WTC11 (cell line): ENCODE measurements at regions not wholly inside any gene's neighbourhood (a gene's known extent, or its start where the extent isn't known, plus 50 kb on each side); places are given as distances from the start of the nearest gene placed in this dataset.

ENCODE experiments used
- ATAC-seq: fragments of 200-7000 bp; cut with Tn5 transposase; 2 replicates; pipeline ENCODE4 v1.10.0; 2021; ENCODE audit warnings: mild to moderate bottlenecking, moderate library complexity
- CTCF ChIA-PET: fragments of 300-600 bp; sonication (Branson Sonifier 250); formaldehyde crosslinking; loops from one replicate; lab custom pipeline; 2021; ENCODE audit warnings: antibody characterized with exemption; lab: Charles Lee
- POLR2A ChIA-PET: fragments of 350-600 bp; sonication (Branson Sonifier 250); formaldehyde crosslinking; loops from one replicate; lab custom pipeline; 2021; ENCODE audit warnings: antibody characterized with exemption; lab: Charles Lee
- DNase-seq: peaks from one replicate; pipeline ENCODE4 v3.0.0; 2021; ENCODE audit warnings: low spot score
- H3K27ac Mint-ChIP-seq: 2 replicates; pipeline ENCODE4 v1.8.0; 2021; ENCODE audit warnings: mixed read lengths
- H3K27me3 Mint-ChIP-seq: 2 replicates; pipeline ENCODE4 v1.8.0; 2021; ENCODE audit warnings: low read depth, mild to moderate bottlenecking, moderate library complexity, mixed read lengths
- H3K36me3 Mint-ChIP-seq: 2 replicates; pipeline ENCODE4 v1.8.0; 2021; ENCODE audit warnings: mixed read lengths
- H3K4me1 Mint-ChIP-seq: 2 replicates; pipeline ENCODE4 v1.8.0; 2022; ENCODE audit warnings: mixed read lengths
- H3K4me3 Mint-ChIP-seq: 2 replicates; pipeline ENCODE4 v1.8.0; 2021; ENCODE audit warnings: mild to moderate bottlenecking, moderate library complexity, mixed read lengths
- H3K9me3 Mint-ChIP-seq: 2 replicates; pipeline ENCODE4 v1.8.0; 2021; ENCODE audit warnings: mixed read lengths
- AFF4 ChIP-seq: sonication (generic); formaldehyde crosslinking; IDR thresholded peaks from 2 replicates; pipeline ENCODE4 v1.8.1; 2023; ENCODE audit warnings: mild to moderate bottlenecking, missing genetic modification reagents, borderline replicate concordance
- ARID4B ChIP-seq: sonication (generic); formaldehyde crosslinking; IDR thresholded peaks from 2 replicates; pipeline ENCODE4 v1.8.0; 2023; ENCODE audit warnings: missing genetic modification reagents, mild to moderate bottlenecking, borderline replicate concordance
- ATF6 ChIP-seq: sonication (generic); formaldehyde crosslinking; IDR thresholded peaks from 2 replicates; pipeline ENCODE4 v1.8.1; 2023; ENCODE audit warnings: mild to moderate bottlenecking, missing genetic modification reagents
- E2F1 ChIP-seq: sonication (generic); formaldehyde crosslinking; IDR thresholded peaks from 2 replicates; pipeline ENCODE4 v1.8.0; 2022; ENCODE audit warnings: mild to moderate bottlenecking, missing genetic modification reagents
- E2F5 ChIP-seq: sonication (generic); formaldehyde crosslinking; IDR thresholded peaks from 2 replicates; pipeline ENCODE4 v1.8.1; 2022; ENCODE audit warnings: mild to moderate bottlenecking, moderate library complexity, missing genetic modification reagents
- FOXP4 ChIP-seq: sonication (generic); formaldehyde crosslinking; IDR thresholded peaks from 2 replicates; pipeline ENCODE4 v1.8.0; 2022; ENCODE audit warnings: mild to moderate bottlenecking, missing genetic modification reagents
- MXD4 ChIP-seq: fragments of 250-450 bp; sonication (Bioruptor Pico); IDR thresholded peaks from 2 replicates; pipeline ENCODE4 v1.8.0; 2021; ENCODE audit warnings: mild to moderate bottlenecking, moderate library complexity, borderline replicate concordance
- NFATC4 ChIP-seq: fragments of 250-450 bp; sonication (Bioruptor Pico); IDR thresholded peaks from 2 replicates; pipeline ENCODE4 v1.9.0; 2021; ENCODE audit warnings: mild to moderate bottlenecking
- NR3C1 ChIP-seq: sonication (generic); formaldehyde crosslinking; conservative IDR thresholded peaks from 2 replicates; pipeline ENCODE4 v1.8.1; 2023; ENCODE audit warnings: low read depth, mild to moderate bottlenecking, missing genetic modification reagents
- PRDM15 ChIP-seq: sonication (generic); formaldehyde crosslinking; IDR thresholded peaks from 2 replicates; pipeline ENCODE4 v1.8.0; 2022; ENCODE audit warnings: missing genetic modification reagents
- SMAD3 ChIP-seq: sonication (generic); formaldehyde crosslinking; IDR thresholded peaks from 2 replicates; pipeline ENCODE4 v1.8.0; 2022; ENCODE audit warnings: missing genetic modification reagents, mild to moderate bottlenecking, borderline replicate concordance
- TEAD1 ChIP-seq: sonication (generic); formaldehyde crosslinking; IDR thresholded peaks from 2 replicates; pipeline ENCODE4 v1.8.0; 2022; ENCODE audit warnings: mild to moderate bottlenecking, missing genetic modification reagents
- TP53 ChIP-seq: sonication (generic); formaldehyde crosslinking; IDR thresholded peaks from 2 replicates; pipeline ENCODE4 v1.8.1; 2023; ENCODE audit warnings: mild to moderate bottlenecking, missing genetic modification reagents
- ZBTB43 ChIP-seq: sonication (generic); formaldehyde crosslinking; IDR thresholded peaks from 2 replicates; pipeline ENCODE4 v1.8.1; 2023; ENCODE audit warnings: mild to moderate bottlenecking, missing genetic modification reagents
- ZNF121 ChIP-seq: sonication (generic); formaldehyde crosslinking; IDR thresholded peaks from 2 replicates; pipeline ENCODE4 v1.8.0; 2023; ENCODE audit warnings: missing genetic modification reagents
- ZNF138 ChIP-seq: sonication (generic); formaldehyde crosslinking; conservative IDR thresholded peaks from 2 replicates; pipeline ENCODE4 v1.8.1; 2022; ENCODE audit warnings: mild to moderate bottlenecking, moderate library complexity, missing genetic modification reagents
- ZNF219 ChIP-seq: sonication (generic); formaldehyde crosslinking; IDR thresholded peaks from 2 replicates; pipeline ENCODE4 v1.8.0; 2023; ENCODE audit warnings: missing genetic modification reagents, mild to moderate bottlenecking, borderline replicate concordance
- ZNF423 ChIP-seq: fragments of 250-450 bp; sonication (Bioruptor Pico); IDR thresholded peaks from 2 replicates; pipeline ENCODE4 v2.1.2; 2022; ENCODE audit warnings: mild to moderate bottlenecking, moderate library complexity

- no peak for TF ChIP-seq E2F1 (CRISPR knock-in tag)
- no peak for TF ChIP-seq E2F5 (CRISPR knock-in tag)
- no peak for TF ChIP-seq MXD4 (CRISPR knock-in tag)
- no peak for TF ChIP-seq SMAD3
- TF ChIP-seq TP53 (CRISPR knock-in tag), result no peak
- TF ChIP-seq ZBTB43, result no peak
- no peak for TF ChIP-seq AFF4 (CRISPR knock-in tag)
- no peak for TF ChIP-seq TEAD1
- TF ChIP-seq ZNF121, result no peak
These were observed 129.8 kb downstream of the IRX2 start (continued) for GRCh38 chr5:2621631-2622030.

GRCh38 chr5:2619216-2619615 lies 132.3 kb downstream of the IRX2 start:
- no peak overlapping the region for H3K4me3 Mint-ChIP-seq
- ATAC-seq, result no peak
- H3K36me3 Mint-ChIP-seq, result peaks cover 8% of the 10 kb centered on the region; the same call in 1 of the 2 replicates
- H3K27ac Mint-ChIP-seq, result no peak overlapping the region
- H3K27me3 Mint-ChIP-seq, result no peaks in the 10 kb centered on the region
- H3K4me1 Mint-ChIP-seq, result no peaks in the 10 kb centered on the region
- POLR2A ChIA-PET, result no interaction called here
- CTCF ChIA-PET, result no interaction called here
- DNase-seq, result no peak
- H3K9me3 Mint-ChIP-seq, result peaks cover 18% of the 10 kb centered on the region
- TF ChIP-seq NFATC4 (CRISPR knock-in tag), result no peak
- TF ChIP-seq ARID4B (CRISPR knock-in tag), result no peak
- no peak for TF ChIP-seq NR3C1
- no peak for TF ChIP-seq FOXP4
- TF ChIP-seq ZNF423 (CRISPR knock-in tag), result no peak
- TF ChIP-seq ZNF138, result no peak
- no peak for TF ChIP-seq PRDM15 (CRISPR knock-in tag)
- TF ChIP-seq ZNF219 (CRISPR knock-in tag), result no peak
- TF ChIP-seq ATF6 (CRISPR knock-in tag), result no peak
